Stimulated activated CD4-positive, alpha-beta T cell treated with anti-CD3 and anti-CD28 coated beads, Interleukin-1b, Interleukin-23, amount 100 ng/mL, for 48 hours (primary cell): ENCODE measurements at regions not wholly inside any gene's neighbourhood (a gene's known extent, or its start where the extent isn't known, plus 50 kb on each side); places are given as distances from the start of the nearest gene placed in this dataset.
A peak's percentile ranks its signal among the peaks of the same experiment; 100 is the strongest.

Experiments
- DNase-seq: peaks from one replicate; pipeline ENCODE4 v3.0.0-alpha.2; 2020

GRCh38 chr14:76948213-76948947, 80.1 kb downstream of the IRF2BPL start:
- no peak for DNase-seq

GRCh38 chr14:76947838-76948184, 80.7 kb downstream of the IRF2BPL start:
- DNase-seq = no peak

- peak; percentile 81 for DNase-seq
Measured at GRCh38 chr14:76947078-76947837, 81.2 kb downstream of the IRF2BPL start.

- DNase-seq = no peak
Measured at GRCh38 chr14:76946753-76947077, 81.8 kb downstream of the IRF2BPL start.

GRCh38 chr14:76943072-76943471, 85.4 kb downstream of the IRF2BPL start:
- no peak for DNase-seq

GRCh38 chr14:76941946-76942805, 86.3 kb downstream of the IRF2BPL start:
- DNase-seq = peak; percentile 37

GRCh38 chr14:76941544-76941943, 87.0 kb downstream of the IRF2BPL start:
- DNase-seq = no peak

- DNase-seq = no peak
Measured at GRCh38 chr14:76940021-76940760, 88.3 kb downstream of the IRF2BPL start.

- no peak for DNase-seq
Measured at GRCh38 chr14:76939015-76939742, 89.3 kb downstream of the IRF2BPL start.

GRCh38 chr14:76938092-76938500, 90.4 kb downstream of the IRF2BPL start:
- DNase-seq = no peak

GRCh38 chr14:76937181-76938091, 91.1 kb downstream of the IRF2BPL start:
- no peak for DNase-seq

GRCh38 chr14:76936483-76936882, 92.0 kb downstream of the IRF2BPL start:
- no peak for DNase-seq

- no peak for DNase-seq
Measured at GRCh38 chr14:76933515-76933914, 95.0 kb downstream of the IRF2BPL start.

GRCh38 chr14:76931631-76932402, 96.7 kb downstream of the IRF2BPL start:
- DNase-seq = no peak

- DNase-seq = no peak
Measured at GRCh38 chr14:76930549-76930948, 98.0 kb downstream of the IRF2BPL start.

- peak; percentile 61 for DNase-seq
Measured at GRCh38 chr14:76929927-76930326, 98.6 kb downstream of the IRF2BPL start.

- DNase-seq = no peak
Measured at GRCh38 chr14:76927971-76928700, 100.4 kb downstream of the IRF2BPL start.

- DNase-seq = peak; percentile 58
Measured at GRCh38 chr14:76926521-76927251, 100.5 kb downstream of the LRRC74A start.

- DNase-seq = no peak
Measured at GRCh38 chr14:76925097-76925441, 98.9 kb downstream of the LRRC74A start.
